DMS53 (cell line): ENCODE measurements at regions not wholly inside any gene's neighbourhood (a gene's known extent, or its start where the extent isn't known, plus 50 kb on each side); places are given as distances from the start of the nearest gene placed in this dataset.

Source experiments
- DNase-seq: peaks from one replicate; lab custom pipeline; 2025; lab: John Stamatoyannopoulos, UW

GRCh38 chr12:69062621-69063237, 129.8 kb upstream of the CPM start:
- DNase-seq: no peak

- peak; percentile 19 for DNase-seq
These were observed 131.9 kb upstream of the CPM start for GRCh38 chr12:69064734-69065443.

- peak; percentile 89 for DNase-seq
These were observed 132.8 kb upstream of the CPM start for GRCh38 chr12:69065775-69066174.

GRCh38 chr12:69066492-69067373, 133.8 kb upstream of the CPM start:
- peak; percentile 75 for DNase-seq

GRCh38 chr12:69067713-69068112, 134.7 kb upstream of the CPM start:
- DNase-seq: no peak

- DNase-seq: peak; percentile 89
These were observed 135.5 kb upstream of the CPM start for GRCh38 chr12:69068448-69068847.

- DNase-seq: peak; percentile 9
These were observed 136.5 kb upstream of the CPM start for GRCh38 chr12:69069479-69069878.

GRCh38 chr12:69070319-69071090, 137.5 kb upstream of the CPM start:
- DNase-seq: peak; percentile 88

- DNase-seq: peak; percentile 85
These were observed 138.1 kb upstream of the CPM start for GRCh38 chr12:69071091-69071370.

GRCh38 chr12:69073035-69073434, 140.1 kb upstream of the CPM start:
- DNase-seq: no peak

GRCh38 chr12:69074556-69075349, 141.8 kb upstream of the CPM start:
- DNase-seq: no peak

- DNase-seq: peak; percentile 49
These were observed 150.7 kb upstream of the CPM start for GRCh38 chr12:69083689-69084088.

- DNase-seq: no peak
These were observed 151.9 kb upstream of the CPM start for GRCh38 chr12:69084816-69085378.

GRCh38 chr12:69085852-69086251, 152.9 kb upstream of the CPM start:
- DNase-seq: no peak

- DNase-seq: no peak
These were observed 151.4 kb upstream of the CPSF6 start for GRCh38 chr12:69087986-69088385.

GRCh38 chr12:69090722-69091121, 148.6 kb upstream of the CPSF6 start:
- DNase-seq: no peak

GRCh38 chr12:69091442-69092017, 147.8 kb upstream of the CPSF6 start:
- DNase-seq: no peak

GRCh38 chr12:69092137-69092536, 147.2 kb upstream of the CPSF6 start:
- no peak for DNase-seq

- DNase-seq: no peak
These were observed 144.7 kb upstream of the CPSF6 start for GRCh38 chr12:69094606-69095216.

GRCh38 chr12:69095765-69096477, 143.4 kb upstream of the CPSF6 start:
- no peak for DNase-seq
